ENCODE measurements at regions not wholly inside any gene's neighbourhood (a gene's known extent, or its start where the extent isn't known, plus 50 kb on each side); places are given as distances from the start of the nearest gene placed in this dataset.

DNA sequence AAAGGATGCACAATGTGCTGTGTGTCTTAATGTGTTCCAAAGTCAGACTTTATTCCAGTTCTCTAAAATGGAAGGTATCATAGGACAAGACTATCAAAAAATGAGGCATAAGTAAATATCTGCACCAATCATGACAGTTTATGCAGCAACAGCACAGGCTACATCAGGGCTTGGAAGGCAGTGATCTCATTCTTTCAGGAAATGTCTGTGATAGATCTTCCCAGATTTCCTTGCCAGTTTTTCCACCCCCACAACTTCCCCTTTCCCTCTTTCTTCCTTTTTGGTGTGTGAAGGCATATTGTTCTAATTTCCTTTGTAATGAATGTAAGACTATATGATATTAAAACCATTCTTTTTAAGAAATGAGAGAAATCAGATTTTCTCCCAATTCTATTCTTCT lies 326.7 kb downstream of the ATP23 start:
- no peak for DNase-seq
- Mint-ChIP-seq H3K27me3 (no peaks in the 10 kb centered on the region), H3K4me3 (no peak overlapping the region), H3K4me1 (ENCODE audit: low read depth) (no peaks in the 10 kb centered on the region), H3K36me3 (ENCODE audit: low read depth) (no peaks in the 10 kb centered on the region), H3K27ac (no peak overlapping the region), H3K9me3 (peaks cover 4% of the 10 kb centered on the region)

DNA sequence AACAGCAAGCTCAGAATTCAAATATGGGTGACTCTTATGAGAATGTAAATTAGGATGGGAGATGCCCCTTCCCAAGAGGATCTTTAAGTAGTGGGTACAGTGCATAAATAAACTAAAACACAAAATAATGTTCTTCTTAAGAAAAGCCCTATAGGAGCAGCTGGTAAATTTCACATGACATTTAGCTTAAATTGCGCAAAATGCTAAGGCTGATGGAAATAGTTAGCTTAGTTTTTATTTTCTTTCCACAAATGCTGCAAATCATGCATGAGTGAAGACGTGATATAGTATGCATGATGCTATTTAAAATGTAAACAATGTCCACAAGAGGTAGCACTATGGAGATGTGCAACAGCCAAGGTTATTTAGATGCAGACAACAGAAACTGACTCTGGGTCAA lies 328.1 kb downstream of the ATP23 start:
- H3K27ac Mint-ChIP-seq = no peak overlapping the region
- H3K4me3 Mint-ChIP-seq = no peak overlapping the region
- peaks cover 4% of the 10 kb centered on the region for H3K9me3 Mint-ChIP-seq
- no peaks in the 10 kb centered on the region for H3K27me3 Mint-ChIP-seq
- DNase-seq = no peak
- no peaks in the 10 kb centered on the region for H3K36me3 Mint-ChIP-seq (ENCODE audit: low read depth)
- no peaks in the 10 kb centered on the region for H3K4me1 Mint-ChIP-seq (ENCODE audit: low read depth)

DNA sequence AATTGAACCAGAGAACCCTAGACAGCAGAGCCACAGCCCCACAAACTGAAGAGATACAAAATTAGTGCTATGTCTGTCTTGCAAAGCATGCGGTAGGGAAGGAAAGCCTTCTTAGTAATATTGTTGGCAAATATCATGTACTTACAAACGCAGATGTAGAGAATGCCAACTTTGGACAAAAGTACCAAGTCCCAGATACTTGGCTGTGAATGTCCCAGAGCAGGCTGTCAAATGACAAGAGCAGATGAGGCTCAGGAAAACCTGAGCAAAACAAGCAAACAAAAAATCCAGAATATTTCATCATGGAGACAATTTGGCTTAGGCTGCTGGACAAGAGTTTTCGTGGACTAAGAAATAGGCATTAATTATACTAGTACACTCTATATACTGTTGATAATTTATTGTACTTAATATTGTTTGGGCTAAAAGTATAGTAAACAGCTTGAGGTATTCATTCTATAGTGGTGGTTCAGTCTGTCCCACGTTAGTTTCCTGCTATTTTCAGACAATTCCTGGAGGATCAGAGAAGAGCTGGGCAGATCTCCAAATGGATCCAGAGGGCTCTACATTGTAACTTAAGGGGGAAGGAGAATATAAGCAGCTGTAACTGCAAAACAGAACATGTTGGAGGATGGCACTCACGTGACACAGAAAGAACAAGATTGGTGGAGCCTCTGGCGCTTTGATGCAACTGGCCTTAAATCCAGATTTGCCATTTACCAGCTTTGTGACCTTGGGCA lies 329.8 kb downstream of the ATP23 start:
- no peaks in the 10 kb centered on the region for H3K9me3 Mint-ChIP-seq
- no peaks in the 10 kb centered on the region for H3K4me1 Mint-ChIP-seq (ENCODE audit: low read depth)
- no peaks in the 10 kb centered on the region for H3K27me3 Mint-ChIP-seq

DNA sequence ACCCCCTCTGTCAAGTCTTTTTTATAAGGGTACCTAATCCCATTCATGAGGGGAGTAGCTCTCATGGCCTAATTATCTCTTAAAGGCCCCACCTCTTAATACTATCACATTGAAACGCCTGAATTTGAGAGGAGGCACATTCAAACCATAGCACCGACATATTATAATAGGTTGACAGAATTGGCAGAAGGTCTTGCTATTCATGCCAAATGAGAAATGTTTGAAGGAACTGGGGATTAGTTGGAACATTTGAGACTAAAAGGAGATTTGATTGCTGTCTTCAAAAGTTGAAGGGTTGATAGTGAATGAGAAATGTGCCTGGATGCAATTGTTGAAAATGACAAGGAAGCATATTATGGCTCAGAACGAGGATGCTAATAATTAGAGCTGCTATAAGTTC lies 331.1 kb downstream of the ATP23 start:
- H3K27me3 Mint-ChIP-seq = no peaks in the 10 kb centered on the region
- no peak overlapping the region for H3K27ac Mint-ChIP-seq
- H3K4me1 Mint-ChIP-seq (ENCODE audit: low read depth) = no peaks in the 10 kb centered on the region
- no peaks in the 10 kb centered on the region for H3K36me3 Mint-ChIP-seq (ENCODE audit: low read depth)
- H3K4me3 Mint-ChIP-seq = no peak overlapping the region
- H3K9me3 Mint-ChIP-seq = no peaks in the 10 kb centered on the region
- no peak for DNase-seq

More for the DNA sequence above, 329.8 kb downstream of the ATP23 start:
- H3K36me3 Mint-ChIP-seq (ENCODE audit: low read depth) = no peaks in the 10 kb centered on the region
- no peak overlapping the region for H3K4me3 Mint-ChIP-seq
- no peak for DNase-seq
- no peak overlapping the region for H3K27ac Mint-ChIP-seq

DNA sequence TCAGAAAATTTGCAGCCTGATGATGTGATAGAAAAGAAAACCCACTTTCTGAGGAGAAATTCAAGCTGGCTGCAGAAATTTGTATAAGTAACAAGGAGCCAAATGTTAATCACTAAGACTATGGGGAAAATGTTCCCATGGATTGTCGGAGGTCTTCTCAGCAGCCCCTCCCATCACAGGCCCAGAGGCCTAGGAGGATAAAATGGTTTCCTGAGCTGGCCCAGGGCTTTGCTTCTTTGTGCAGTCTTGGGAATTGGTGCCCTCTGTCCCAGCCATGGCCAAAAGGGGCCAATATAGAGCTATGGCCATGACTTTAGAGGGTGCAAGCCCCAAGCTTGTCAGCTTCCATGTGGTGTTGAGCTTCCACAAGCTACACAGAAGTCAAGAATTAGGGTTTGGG lies 335.9 kb downstream of the ATP23 start:
- Mint-ChIP-seq H3K9me3 (peaks cover 18% of the 10 kb centered on the region), H3K4me1 (ENCODE audit: low read depth) (no peaks in the 10 kb centered on the region), H3K27me3 (no peaks in the 10 kb centered on the region), H3K36me3 (ENCODE audit: low read depth) (no peaks in the 10 kb centered on the region), H3K4me3 (no peak overlapping the region), H3K27ac (no peak overlapping the region)
- DNase-seq = no peak

DNA sequence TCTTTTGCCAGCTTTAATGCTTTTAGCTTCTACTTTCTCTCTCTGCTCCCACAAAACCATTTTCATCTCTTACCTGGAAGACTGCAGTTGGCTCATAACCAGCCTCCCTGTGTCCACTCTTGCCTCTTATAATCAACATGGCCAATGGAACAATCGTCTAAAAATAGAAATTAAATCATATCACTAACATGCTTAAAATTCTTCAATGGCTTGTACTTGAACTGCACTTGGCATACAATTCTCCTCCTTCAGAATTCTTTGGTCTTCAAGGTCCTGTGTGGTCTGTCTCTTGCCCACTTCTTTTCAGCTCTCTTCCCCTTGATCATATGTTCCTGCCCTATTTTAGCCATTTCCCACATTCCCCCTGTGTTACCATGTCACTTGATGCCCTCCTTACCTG lies 342.2 kb downstream of the ATP23 start:
- H3K4me3 Mint-ChIP-seq = no peak overlapping the region
- no peak for DNase-seq
- peaks cover 6% of the 10 kb centered on the region for H3K27me3 Mint-ChIP-seq
- no peaks in the 10 kb centered on the region for H3K4me1 Mint-ChIP-seq (ENCODE audit: low read depth)
- peaks cover 14% of the 10 kb centered on the region for H3K9me3 Mint-ChIP-seq
- H3K27ac Mint-ChIP-seq = no peak overlapping the region
- H3K36me3 Mint-ChIP-seq (ENCODE audit: low read depth) = no peaks in the 10 kb centered on the region

DNA sequence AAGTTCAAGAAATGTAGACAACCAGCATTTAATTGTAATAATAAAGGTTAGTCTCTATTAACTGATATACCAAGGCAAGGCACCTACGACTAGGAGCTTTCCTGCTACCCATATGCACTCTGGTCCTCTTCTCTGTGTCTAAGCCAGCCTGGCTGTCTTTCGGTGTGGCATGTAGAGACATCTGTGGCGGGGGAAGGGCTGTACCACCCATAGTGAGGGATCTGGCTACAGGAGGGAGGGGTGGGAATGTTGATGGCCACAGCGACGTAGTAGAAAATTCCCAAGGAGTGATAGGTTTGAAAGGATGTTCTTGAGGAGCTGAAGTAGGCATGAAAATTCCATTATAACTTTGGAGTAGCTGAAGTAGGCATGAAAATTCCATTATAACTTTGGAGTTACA lies 344.2 kb downstream of the ATP23 start:
- H3K4me3 Mint-ChIP-seq = no peak overlapping the region
- DNase-seq = no peak
- H3K36me3 Mint-ChIP-seq (ENCODE audit: low read depth) = no peaks in the 10 kb centered on the region
- H3K27me3 Mint-ChIP-seq = peaks cover 6% of the 10 kb centered on the region
- H3K27ac Mint-ChIP-seq = no peak overlapping the region
- H3K9me3 Mint-ChIP-seq = peaks cover 11% of the 10 kb centered on the region
- no peaks in the 10 kb centered on the region for H3K4me1 Mint-ChIP-seq (ENCODE audit: low read depth)

DNA sequence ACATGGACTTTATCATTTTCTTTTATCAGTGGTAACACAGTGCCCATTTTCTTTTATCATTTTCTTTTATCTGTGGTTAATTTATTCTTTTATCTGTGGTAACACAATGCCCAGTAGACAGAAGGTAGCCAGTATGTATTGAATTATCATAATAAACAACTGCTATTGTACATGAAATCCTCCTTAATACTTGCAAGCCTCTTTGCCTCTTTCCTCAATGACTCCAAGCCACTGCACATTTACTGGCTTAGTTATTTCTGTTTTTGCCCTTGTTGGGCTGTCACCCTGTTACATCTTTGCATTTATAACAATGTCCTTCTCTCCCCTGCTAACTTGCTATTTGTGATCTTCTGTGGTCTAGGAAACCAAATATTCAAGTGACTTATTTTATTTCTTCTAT lies 345.0 kb downstream of the ATP23 start:
- H3K27ac Mint-ChIP-seq = no peak overlapping the region
- H3K4me1 Mint-ChIP-seq (ENCODE audit: low read depth) = peaks cover 2% of the 10 kb centered on the region
- H3K36me3 Mint-ChIP-seq (ENCODE audit: low read depth) = no peaks in the 10 kb centered on the region
- peaks cover 6% of the 10 kb centered on the region for H3K27me3 Mint-ChIP-seq
- no peak for DNase-seq
- no peak overlapping the region for H3K4me3 Mint-ChIP-seq
- H3K9me3 Mint-ChIP-seq = peaks cover 7% of the 10 kb centered on the region

DNA sequence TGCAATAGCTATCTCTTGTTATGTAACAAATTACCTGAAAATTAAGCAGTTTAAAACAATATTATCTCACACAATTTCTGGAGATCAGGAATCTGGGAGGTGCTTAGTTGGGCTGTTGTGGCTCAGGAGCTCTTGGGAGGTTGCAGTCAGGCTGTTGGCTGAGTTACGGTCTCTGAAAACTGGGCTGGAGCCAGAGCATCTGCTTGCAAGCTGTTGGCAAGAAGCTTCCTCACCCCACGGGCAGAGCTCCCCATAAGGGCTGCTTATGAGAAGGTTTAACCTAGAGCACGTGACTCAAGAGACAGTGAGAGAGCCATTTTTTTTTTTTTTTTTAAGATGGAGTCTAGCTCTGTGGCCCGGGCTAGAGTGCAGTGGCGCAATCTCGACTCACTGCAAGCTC lies 346.8 kb downstream of the ATP23 start:
- Mint-ChIP-seq H3K36me3 (ENCODE audit: low read depth) (no peaks in the 10 kb centered on the region), H3K27me3 (peaks cover 6% of the 10 kb centered on the region), H3K4me3 (no peak overlapping the region), H3K4me1 (ENCODE audit: low read depth) (peaks cover 2% of the 10 kb centered on the region), H3K9me3 (peaks cover 3% of the 10 kb centered on the region), H3K27ac (no peak overlapping the region)
- DNase-seq = no peak

DNA sequence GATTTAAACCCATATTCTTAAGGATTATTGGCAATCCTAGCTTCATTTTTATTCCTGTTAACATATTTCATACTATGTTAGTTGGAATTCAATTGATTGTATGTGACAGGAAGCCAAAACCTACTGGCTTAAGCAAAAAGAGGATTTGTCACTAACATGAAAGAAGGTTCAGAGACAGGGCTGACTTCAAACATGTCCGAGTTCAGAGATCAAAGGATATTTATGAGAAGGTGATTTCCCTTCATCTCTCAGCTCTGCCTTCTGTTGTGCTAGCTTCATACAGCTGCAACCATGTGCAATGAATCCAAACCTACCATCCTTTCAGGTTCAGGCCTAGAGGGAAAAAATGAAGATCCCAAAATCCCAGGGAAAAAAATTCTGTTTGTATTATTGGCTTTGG lies 349.7 kb downstream of the ATP23 start:
- Mint-ChIP-seq H3K9me3 (no peaks in the 10 kb centered on the region), H3K36me3 (ENCODE audit: low read depth) (no peaks in the 10 kb centered on the region), H3K27ac (no peak overlapping the region), H3K4me3 (no peak overlapping the region), H3K27me3 (peaks cover 9% of the 10 kb centered on the region), H3K4me1 (ENCODE audit: low read depth) (peaks cover 2% of the 10 kb centered on the region)
- no peak for DNase-seq

DNA sequence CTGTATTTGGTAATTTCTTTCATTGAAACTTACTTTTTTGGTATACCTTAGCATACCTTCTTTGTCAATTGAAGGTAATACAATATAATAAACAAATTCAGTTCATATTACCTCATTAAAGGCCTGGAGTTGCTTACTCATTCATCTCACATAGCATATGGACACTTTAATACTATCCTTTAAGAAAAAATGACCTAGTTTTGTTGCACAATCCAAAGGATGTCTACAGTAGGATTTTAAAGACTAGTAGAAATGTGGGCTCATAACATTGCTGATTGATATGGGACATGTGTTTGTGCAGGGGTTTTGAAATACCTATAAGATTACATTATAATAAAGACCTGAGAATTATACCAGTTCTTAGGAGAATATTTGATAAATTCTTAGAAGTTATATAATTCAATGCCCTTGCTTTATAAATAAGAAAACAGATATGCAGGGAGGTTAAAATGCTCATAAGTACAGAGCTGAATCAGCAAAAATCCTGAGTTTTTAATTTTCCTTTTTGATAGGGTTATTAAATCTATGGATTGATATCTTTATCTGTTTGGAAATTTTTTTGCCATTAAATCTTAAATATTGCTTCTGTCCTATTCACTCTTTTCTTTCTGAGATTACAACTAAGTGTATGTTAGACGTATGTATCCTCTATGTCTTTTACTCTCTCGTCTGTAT lies 352.1 kb downstream of the ATP23 start:
- H3K36me3 Mint-ChIP-seq (ENCODE audit: low read depth) = no peaks in the 10 kb centered on the region

DNA sequence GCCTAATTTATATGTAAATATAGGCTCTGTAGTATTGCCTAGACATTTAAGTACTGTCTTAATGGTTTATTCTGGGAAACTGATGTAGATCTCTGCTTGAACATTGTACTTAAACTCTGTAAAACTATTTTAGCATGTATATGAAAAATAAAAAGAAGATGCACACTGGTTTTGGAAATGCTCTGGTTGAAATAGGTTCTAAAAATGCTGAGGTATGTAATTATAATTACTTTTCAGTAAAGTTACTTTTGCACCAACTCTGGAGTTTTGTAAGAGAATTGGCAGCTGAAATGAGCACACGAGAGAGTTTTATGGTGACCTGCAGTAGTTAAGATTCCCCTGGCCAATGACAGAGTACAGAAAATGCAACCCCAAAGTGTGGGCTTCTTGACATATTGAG lies 353.9 kb downstream of the ATP23 start:
- DNase-seq = no peak
- Mint-ChIP-seq H3K4me3 (no peak overlapping the region), H3K4me1 (ENCODE audit: low read depth) (peaks cover 2% of the 10 kb centered on the region), H3K9me3 (no peaks in the 10 kb centered on the region), H3K27me3 (peaks cover 12% of the 10 kb centered on the region), H3K36me3 (ENCODE audit: low read depth) (no peaks in the 10 kb centered on the region), H3K27ac (no peak overlapping the region)

More for the DNA sequence above, 352.1 kb downstream of the ATP23 start:
- Mint-ChIP-seq H3K9me3 (no peaks in the 10 kb centered on the region), H3K27me3 (peaks cover 12% of the 10 kb centered on the region), H3K27ac (no peak overlapping the region), H3K4me1 (ENCODE audit: low read depth) (peaks cover 2% of the 10 kb centered on the region), H3K4me3 (no peak overlapping the region)
- DNase-seq = no peak

DNA sequence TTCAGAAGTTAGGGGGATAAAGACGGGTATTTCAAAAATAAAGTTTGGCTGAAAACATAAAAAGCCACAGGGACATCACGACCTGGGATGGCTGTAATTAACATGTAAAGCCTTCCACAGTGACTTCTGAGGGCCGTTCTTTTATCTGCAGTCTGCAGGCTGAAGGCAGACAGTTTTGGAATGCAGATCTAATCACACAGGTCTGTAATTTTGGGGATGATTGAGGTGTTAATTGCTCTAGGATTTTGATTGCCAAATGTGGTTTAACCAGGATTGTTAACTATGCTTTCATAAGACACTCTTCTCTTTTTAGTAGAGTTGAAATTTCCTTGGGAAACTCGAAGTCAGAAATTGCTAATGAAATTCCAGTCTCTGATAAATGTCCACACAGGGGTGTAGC lies 355.5 kb downstream of the ATP23 start:
- no peak overlapping the region for H3K4me3 Mint-ChIP-seq
- no peak overlapping the region for H3K27ac Mint-ChIP-seq
- H3K9me3 Mint-ChIP-seq = no peaks in the 10 kb centered on the region
- DNase-seq = no peak
- H3K27me3 Mint-ChIP-seq = peaks cover 16% of the 10 kb centered on the region
- no peaks in the 10 kb centered on the region for H3K4me1 Mint-ChIP-seq (ENCODE audit: low read depth)
- H3K36me3 Mint-ChIP-seq (ENCODE audit: low read depth) = no peaks in the 10 kb centered on the region

DNA sequence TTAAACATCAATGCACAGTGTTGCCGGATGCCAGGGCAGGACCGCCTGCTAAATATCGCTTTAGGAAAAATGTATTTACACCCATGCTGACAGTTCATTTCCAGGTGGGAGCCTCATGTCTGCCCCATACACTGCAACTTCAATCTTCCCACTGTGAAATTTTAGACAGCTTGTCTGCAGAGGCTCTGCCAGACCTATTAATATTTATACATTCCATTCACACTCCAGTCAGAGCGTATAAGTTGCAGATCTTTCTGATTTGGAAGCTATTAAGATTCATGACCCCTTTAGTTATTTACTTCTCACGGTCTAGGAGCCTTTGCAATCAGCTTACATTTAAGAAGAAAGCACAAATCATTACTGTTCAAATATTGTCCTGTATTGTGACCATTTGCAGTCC lies 357.4 kb downstream of the ATP23 start:
- H3K27me3 Mint-ChIP-seq = peaks cover 16% of the 10 kb centered on the region
- H3K36me3 Mint-ChIP-seq (ENCODE audit: low read depth) = no peaks in the 10 kb centered on the region
- no peaks in the 10 kb centered on the region for H3K9me3 Mint-ChIP-seq
- DNase-seq = no peak
- H3K27ac Mint-ChIP-seq = no peak overlapping the region
- H3K4me1 Mint-ChIP-seq (ENCODE audit: low read depth) = no peaks in the 10 kb centered on the region
- H3K4me3 Mint-ChIP-seq = no peak overlapping the region

DNA sequence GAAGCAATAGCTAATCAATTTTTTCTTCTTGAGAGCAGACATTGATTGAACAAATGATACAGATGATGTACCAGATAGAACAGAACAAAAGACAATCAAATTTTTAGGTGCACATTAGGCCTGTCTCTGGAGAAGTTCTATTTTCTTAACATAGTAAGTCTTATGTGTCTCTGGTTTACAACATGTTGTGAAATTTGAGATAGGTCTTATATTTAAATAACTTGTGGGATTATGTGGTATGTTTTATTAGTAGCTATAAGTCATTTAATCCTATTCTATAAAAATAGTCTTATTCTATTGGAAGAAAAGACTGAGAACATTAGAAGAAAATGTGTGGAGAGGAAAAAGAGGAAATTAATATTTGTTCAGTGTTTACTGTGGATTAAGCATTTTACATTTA lies 358.0 kb downstream of the ATP23 start:
- Mint-ChIP-seq H3K27me3 (peaks cover 16% of the 10 kb centered on the region), H3K36me3 (ENCODE audit: low read depth) (no peaks in the 10 kb centered on the region), H3K9me3 (no peaks in the 10 kb centered on the region), H3K4me3 (no peak overlapping the region), H3K27ac (no peak overlapping the region), H3K4me1 (ENCODE audit: low read depth) (no peaks in the 10 kb centered on the region)
- DNase-seq = no peak

Measured in activated T-cell treated with anti-CD3 and anti-CD28 coated beads, Interleukin-2, amount 50 U/mL, for 24 hours (primary cell).